Endodermal cell (in vitro differentiated cells): ENCODE measurements at regions not wholly inside any gene's neighbourhood (a gene's known extent, or its start where the extent isn't known, plus 50 kb on each side); places are given as distances from the start of the nearest gene placed in this dataset.

Experiments
- DNase-seq: peaks from one replicate; pipeline ENCODE4 v3.0.0-alpha.2; 2017
- H3K27ac ChIP-seq: 2 replicates; pipeline ENCODE4 v1.5.1; 2013; ENCODE audit warnings: mild to moderate bottlenecking, low read depth, low read length, moderate library complexity
- H3K27me3 ChIP-seq: 2 replicates; pipeline ENCODE4 v1.6.1; 2013; ENCODE audit warnings: mild to moderate bottlenecking, low read length, moderate library complexity; ENCODE audit not compliant: insufficient read depth, control insufficient read depth, poor library complexity, severe bottlenecking
- H3K36me3 ChIP-seq: 2 replicates; pipeline ENCODE4 v1.7.0; 2013; ENCODE audit warnings: mild to moderate bottlenecking, low read length, moderate library complexity; ENCODE audit not compliant: control insufficient read depth, insufficient read depth
- H3K4me1 ChIP-seq: one replicate; pipeline ENCODE4 v1.7.0; 2013; ENCODE audit warnings: low read length; ENCODE audit not compliant: control insufficient read depth, insufficient read depth
- H3K4me3 ChIP-seq: 2 replicates; pipeline ENCODE4 v1.5.1; 2013; ENCODE audit warnings: mild to moderate bottlenecking, low read length, moderate library complexity
- H3K9ac ChIP-seq: 2 replicates; pipeline ENCODE4 v1.6.1; 2013; ENCODE audit warnings: mild to moderate bottlenecking, low read length, moderate library complexity; ENCODE audit not compliant: poor library complexity, severe bottlenecking; ENCODE audit errors: extremely low read depth
- H3K9me3 ChIP-seq: 2 replicates; pipeline ENCODE4 v1.6.1; 2013; ENCODE audit warnings: mild to moderate bottlenecking, low read length, moderate library complexity; ENCODE audit not compliant: control insufficient read depth
- H3K27ac Mint-ChIP-seq: 2 replicates; pipeline ENCODE4 v1.8.0; 2020; ENCODE audit warnings: mixed read lengths
- H3K27me3 Mint-ChIP-seq: 2 replicates; pipeline ENCODE4 v1.8.0; 2021; ENCODE audit warnings: mild to moderate bottlenecking, mixed read lengths; ENCODE audit not compliant: insufficient read depth
- H3K36me3 Mint-ChIP-seq: 2 replicates; pipeline ENCODE4 v1.8.0; 2020; ENCODE audit warnings: low read depth, mixed read lengths
- H3K4me1 Mint-ChIP-seq: 2 replicates; pipeline ENCODE4 v1.8.0; 2020; ENCODE audit warnings: mixed read lengths
- H3K4me3 Mint-ChIP-seq: 2 replicates; pipeline ENCODE4 v1.8.0; 2020; ENCODE audit warnings: mild to moderate bottlenecking, moderate library complexity, mixed read lengths
- H3K9me3 Mint-ChIP-seq: 2 replicates; pipeline ENCODE4 v1.8.0; 2020; ENCODE audit warnings: mild to moderate bottlenecking, mixed read lengths
- CTCF ChIP-seq: fragments of 200-600 bp; sonication (generic); conservative IDR thresholded peaks from 2 replicates; pipeline ENCODE4 v1.5.0; 2021; ENCODE audit warnings: antibody characterized with exemption, mild to moderate bottlenecking
- WGBS, 2 experiments: methylation state at CpG; one replicate each; pipeline versions ENCODE4 v1.1.5 to v1.1.7; 2013; ENCODE audit warnings: missing lambda C conversion rate in 2 of 2, mixed read lengths in 1 of 2; ENCODE audit not compliant: insufficient coverage in 1 of 2, insufficient read length in 1 of 2; 5-methylcytosine and 5-hydroxymethylcytosine counted together

GRCh38 chr13:68816715-68817114 is 1290.9 kb upstream of the ATXN8OS start:
- Mint-ChIP-seq H3K4me1 (peaks cover 2% of the 10 kb centered on the region), H3K27me3 (no peaks in the 10 kb centered on the region), H3K9me3 (no peaks in the 10 kb centered on the region), H3K4me3 (no peak overlapping the region), H3K36me3 (no peaks in the 10 kb centered on the region), H3K27ac (no peak overlapping the region)
- Histone ChIP-seq H3K9me3 (no peaks in the 10 kb centered on the region), H3K27ac (no peak overlapping the region), H3K9ac (no peak overlapping the region), H3K36me3 (no peaks in the 10 kb centered on the region), H3K27me3 (no peaks in the 10 kb centered on the region), H3K4me1 (no peaks in the 10 kb centered on the region), H3K4me3 (no peak overlapping the region)
- WGBS, 2 experiments = 95 to 100% methylated on average over 3 to 7 of the region's 7 CpGs
- DNase-seq = no peak
- TF ChIP-seq CTCF = no peak

GRCh38 chr13:68813180-68813796 is 1294.3 kb upstream of the ATXN8OS start:
- H3K27me3 Mint-ChIP-seq = no peaks in the 10 kb centered on the region
- peak overlapping the region; percentile 42 for H3K27ac Mint-ChIP-seq

GRCh38 chr13:68810660-68811059 is 1297.0 kb upstream of the ATXN8OS start:
- H3K9me3 Mint-ChIP-seq = no peaks in the 10 kb centered on the region
- H3K27me3 ChIP-seq = no peaks in the 10 kb centered on the region
- DNase-seq = no peak
- no peak overlapping the region for H3K4me3 Mint-ChIP-seq
- no peak overlapping the region for H3K27ac Mint-ChIP-seq
- H3K9ac ChIP-seq = no peak overlapping the region
- H3K36me3 Mint-ChIP-seq = no peaks in the 10 kb centered on the region
- no CpG with 5 or more reads among the region's 1 CpG for WGBS, 2 experiments
- H3K27ac ChIP-seq = no peak overlapping the region
- TF ChIP-seq CTCF = peak; percentile 79
- H3K27me3 Mint-ChIP-seq = no peaks in the 10 kb centered on the region
- no peaks in the 10 kb centered on the region for H3K9me3 ChIP-seq
- H3K4me3 ChIP-seq = no peak overlapping the region
- H3K4me1 ChIP-seq = no peaks in the 10 kb centered on the region
- H3K36me3 ChIP-seq = no peaks in the 10 kb centered on the region
- peaks cover 5% of the 10 kb centered on the region for H3K4me1 Mint-ChIP-seq

More at GRCh38 chr13:68813180-68813796, 1294.3 kb upstream of the ATXN8OS start:
- H3K4me3 Mint-ChIP-seq = no peak overlapping the region
- TF ChIP-seq CTCF = no peak
- H3K9me3 ChIP-seq = no peaks in the 10 kb centered on the region
- H3K4me1 Mint-ChIP-seq = peaks cover 5% of the 10 kb centered on the region
- H3K9me3 Mint-ChIP-seq = no peaks in the 10 kb centered on the region
- H3K36me3 Mint-ChIP-seq = no peaks in the 10 kb centered on the region
- H3K27ac ChIP-seq = no peak overlapping the region
- H3K27me3 ChIP-seq = no peaks in the 10 kb centered on the region
- WGBS, 2 experiments = 91 to 92% methylated on average over 5 to 6 of the region's 7 CpGs
- no peak overlapping the region for H3K4me3 ChIP-seq
- no peak for DNase-seq
- no peaks in the 10 kb centered on the region for H3K4me1 ChIP-seq
- H3K36me3 ChIP-seq = no peaks in the 10 kb centered on the region
- no peak overlapping the region for H3K9ac ChIP-seq
